Spleen (tissue), 11 donors: ENCODE measurements at regions not wholly inside any gene's neighbourhood (a gene's known extent, or its start where the extent isn't known, plus 50 kb on each side); places are given as distances from the start of the nearest gene placed in this dataset.

ENCODE experiments used
- DNase-seq: peaks from one replicate; pipeline ENCODE4 v3.0.0-alpha.2; 2020
- H3K27ac ChIP-seq, 8 donors: fragments of 200-600 bp; sonication (generic) in 7 of 8; 1 replicate in 4 of 8; 2 replicates in 4 of 8; pipeline versions ENCODE4 v1.5.0 to v1.8.0; 2016 to 2021; ENCODE audit warnings: inconsistent platforms in 4 of 8, mild to moderate bottlenecking in 4 of 8, moderate library complexity in 1 of 8
- H3K27me3 ChIP-seq, 7 donors: fragments of 200-600 bp; sonication (generic) in 6 of 7; replicated peaks in 1 of 7; 1 replicate in 4 of 7; 2 replicates in 3 of 7; pipeline versions ENCODE4 v1.5.0 to v1.8.0; 2016 to 2021; ENCODE audit warnings: inconsistent platforms in 3 of 7, mild to moderate bottlenecking in 1 of 7
- H3K36me3 ChIP-seq, 6 donors: fragments of 200-600 bp; sonication (generic) in 5 of 6; 1 replicate in 4 of 6; 2 replicates in 2 of 6; pipeline versions ENCODE4 v1.5.0 to v1.8.0; 2016 to 2021; ENCODE audit warnings: inconsistent platforms in 2 of 6
- H3K4me1 ChIP-seq, 6 donors: fragments of 200-600 bp; sonication (generic) in 5 of 6; 1 replicate in 3 of 6; 2 replicates in 3 of 6; pipeline versions ENCODE4 v1.5.0 to v1.8.0; 2016 to 2021; ENCODE audit warnings: inconsistent platforms in 3 of 6
- H3K4me3 ChIP-seq, 8 donors: fragments of 200-600 bp; sonication (generic) in 7 of 8; 1 replicate in 4 of 8; 2 replicates in 4 of 8; pipeline versions ENCODE4 v1.5.0 to v1.8.0; 2016 to 2021; ENCODE audit warnings: inconsistent platforms in 4 of 8, mild to moderate bottlenecking in 4 of 8, moderate library complexity in 2 of 8
- H3K9me3 ChIP-seq, 8 donors: fragments of 200-600 bp; sonication (generic) in 7 of 8; 1 replicate in 4 of 8; 2 replicates in 4 of 8; pipeline versions ENCODE4 v1.5.0 to v1.8.0; 2016 to 2021; ENCODE audit warnings: inconsistent platforms in 4 of 8
- POLR2A ChIP-seq, 3 donors: fragments of 450-650 bp; IDR thresholded peaks; one replicate each; pipeline ENCODE4 v1.5.1; 2017; ENCODE audit warnings: antibody characterized with exemption in 3 of 3, mild to moderate bottlenecking in 1 of 3
- POLR2AphosphoS5 ChIP-seq, 3 donors: sonication (generic); formaldehyde crosslinking; IDR thresholded peaks; one replicate each; pipeline ENCODE4 v1.5.1; 2017; ENCODE audit warnings: antibody characterized with exemption in 3 of 3
- WGBS, 5 donors: extraction: QIAGEN DNeasy Blood & Tissue Kit in 3 of 5; methylation state at CpG; one replicate each; pipeline versions ENCODE4 v1.1.5 to v1.1.7; 2013 to 2018; 5-methylcytosine and 5-hydroxymethylcytosine counted together
- intact Hi-C: fragments of 100-400 bp; cut with DNase I; formaldehyde crosslinking; loops from one replicate; pipeline ENCODE4 v1.15.0; 2023; ENCODE audit warnings: low total_unique reads
- TF ChIP-seq, protein P1 (sequence below), 11 experiments: fragments of 200-600 bp in 7 of 11; fragments of 450-650 bp in 4 of 11; sonication (generic) in 4 of 11; IDR thresholded peaks in 8 of 11; conservative IDR thresholded peaks in 3 of 11; 1 replicate in 7 of 11; 2 replicates in 4 of 11; pipeline versions ENCODE4 v1.4.0 to v1.8.0; 2016 to 2021; ENCODE audit warnings: antibody characterized with exemption in 11 of 11, inconsistent platforms in 4 of 11, mild to moderate bottlenecking in 1 of 11
- donor health status: healthy with polysubstance abuse.
- donor health status: DM: no; HTN: no; CAD: no; lungs with moderate emphysema.
- donor health status: DM: no; HTN: no; CAD: no.
- donor health status: Bipolar disorder and iron deficiency.
- donor health status: healthy.
- donor health status: DM: no; HTN: no; CAD: no.
- donor health status: DM: yes; HTN: yes; CAD: no.

- Histone ChIP-seq H3K4me1 (no peaks in the 10 kb centered on the region), H3K9me3 (peaks cover 0 to 46% (median 36%) of the 10 kb centered on the region in 8 donors), H3K27ac (no peak overlapping the region), H3K4me3 (no peak overlapping the region), H3K27me3 (no peaks in the 10 kb centered on the region), H3K36me3 (no peaks in the 10 kb centered on the region)
- 74 to 83% (median 76%) methylated on average over 4 of the region's 4 CpGs for WGBS, 5 donors
- no peak for TF ChIP-seq POLR2A (IDR thresholded peaks at IDR 0.05)
- DNase-seq: no peak
- intact Hi-C loops: no loop called here
Measured at GRCh38 chr13:57846600-57847173, 215.1 kb downstream of the PCDH17 start.

- no peak overlapping the region for H3K27ac ChIP-seq
- TF ChIP-seq, protein P1, sequence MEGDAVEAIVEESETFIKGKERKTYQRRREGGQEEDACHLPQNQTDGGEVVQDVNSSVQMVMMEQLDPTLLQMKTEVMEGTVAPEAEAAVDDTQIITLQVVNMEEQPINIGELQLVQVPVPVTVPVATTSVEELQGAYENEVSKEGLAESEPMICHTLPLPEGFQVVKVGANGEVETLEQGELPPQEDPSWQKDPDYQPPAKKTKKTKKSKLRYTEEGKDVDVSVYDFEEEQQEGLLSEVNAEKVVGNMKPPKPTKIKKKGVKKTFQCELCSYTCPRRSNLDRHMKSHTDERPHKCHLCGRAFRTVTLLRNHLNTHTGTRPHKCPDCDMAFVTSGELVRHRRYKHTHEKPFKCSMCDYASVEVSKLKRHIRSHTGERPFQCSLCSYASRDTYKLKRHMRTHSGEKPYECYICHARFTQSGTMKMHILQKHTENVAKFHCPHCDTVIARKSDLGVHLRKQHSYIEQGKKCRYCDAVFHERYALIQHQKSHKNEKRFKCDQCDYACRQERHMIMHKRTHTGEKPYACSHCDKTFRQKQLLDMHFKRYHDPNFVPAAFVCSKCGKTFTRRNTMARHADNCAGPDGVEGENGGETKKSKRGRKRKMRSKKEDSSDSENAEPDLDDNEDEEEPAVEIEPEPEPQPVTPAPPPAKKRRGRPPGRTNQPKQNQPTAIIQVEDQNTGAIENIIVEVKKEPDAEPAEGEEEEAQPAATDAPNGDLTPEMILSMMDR (IDR thresholded peaks at IDR 0.05 in 8 of 11, conservative IDR thresholded peaks at IDR 0.05 in 3 of 11): no peak
- no peak for TF ChIP-seq POLR2AphosphoS5 (IDR thresholded peaks at IDR 0.05)
- no peak for TF ChIP-seq POLR2A (IDR thresholded peaks at IDR 0.05)
- no peaks in the 10 kb centered on the region for H3K9me3 ChIP-seq
- H3K4me1 ChIP-seq: no peaks in the 10 kb centered on the region
- intact Hi-C loops: no loop called here
- H3K4me3 ChIP-seq: no peak overlapping the region
- no peak for DNase-seq
- no peaks in the 10 kb centered on the region for H3K27me3 ChIP-seq
- H3K36me3 ChIP-seq: no peaks in the 10 kb centered on the region
- WGBS, 5 donors: 7 to 63% (median 13%) methylated on average over 1 of the region's 1 CpG
Measured at GRCh38 chr13:57857945-57858344, 226.4 kb downstream of the PCDH17 start.

DNA sequence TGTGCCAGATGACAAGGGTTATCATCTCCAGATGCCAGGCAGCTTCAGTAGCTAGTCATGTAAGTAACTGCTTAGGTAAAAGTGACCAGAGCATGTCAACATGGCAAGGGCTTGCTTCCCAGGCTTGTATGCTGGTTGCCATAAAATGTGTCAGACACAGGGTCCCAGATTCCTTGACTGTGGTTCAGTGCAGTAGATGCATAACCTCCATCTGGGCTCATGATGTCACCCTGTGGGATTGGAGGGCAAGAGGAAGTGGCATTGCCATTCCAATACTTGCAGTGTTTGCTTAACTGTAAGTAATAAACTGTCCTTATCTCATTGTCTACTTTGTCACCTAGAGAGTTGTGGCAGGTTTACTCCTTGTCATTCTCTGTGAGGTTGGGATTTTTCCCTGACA, 226.8 kb downstream of the PCDH17 start:
- TF ChIP-seq POLR2A (IDR thresholded peaks at IDR 0.05) (no peak), POLR2AphosphoS5 (IDR thresholded peaks at IDR 0.05) (no peak)
- TF ChIP-seq, protein P1 (IDR thresholded peaks at IDR 0.05 in 8 of 11, conservative IDR thresholded peaks at IDR 0.05 in 3 of 11): no peak
- H3K9me3 ChIP-seq: no peaks in the 10 kb centered on the region
- intact Hi-C loops: no loop called here

DNA sequence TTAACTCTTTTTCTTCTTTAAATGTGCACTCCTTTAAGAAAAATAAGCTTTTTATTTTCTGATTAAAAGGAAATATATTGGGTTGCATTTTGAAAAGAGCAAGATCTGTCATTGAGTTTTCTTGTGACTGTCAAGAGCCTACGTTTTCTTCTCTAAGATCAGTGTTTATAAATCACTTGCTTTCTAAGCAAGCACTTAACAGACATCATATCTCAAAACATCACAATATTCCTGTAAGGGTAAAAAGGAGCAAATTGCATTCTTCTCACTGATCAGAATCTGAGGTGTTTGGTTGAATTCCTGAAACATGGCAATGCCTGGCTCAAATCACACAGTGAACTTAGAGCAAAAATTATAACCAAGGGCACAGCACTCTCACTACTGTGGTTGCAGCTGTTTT, 231.3 kb downstream of the PCDH17 start:
- WGBS, 5 donors: 72 to 89% (median 78%) methylated on average over 1 of the region's 1 CpG

More for the DNA sequence above, 226.8 kb downstream of the PCDH17 start:
- H3K4me1 ChIP-seq: no peaks in the 10 kb centered on the region
- H3K27ac ChIP-seq: no peak overlapping the region
- no peak for DNase-seq
- no peaks in the 10 kb centered on the region for H3K27me3 ChIP-seq
- no peaks in the 10 kb centered on the region for H3K36me3 ChIP-seq
- no peak overlapping the region for H3K4me3 ChIP-seq

More for the DNA sequence above, 231.3 kb downstream of the PCDH17 start:
- Histone ChIP-seq H3K27ac (no peak overlapping the region), H3K27me3 (no peaks in the 10 kb centered on the region), H3K36me3 (no peaks in the 10 kb centered on the region), H3K4me1 (no peaks in the 10 kb centered on the region), H3K4me3 (no peak overlapping the region), H3K9me3 (peaks cover 0 to 35% (median 30%) of the 10 kb centered on the region in 8 donors)
- TF ChIP-seq, protein P1 (IDR thresholded peaks at IDR 0.05 in 8 of 11, conservative IDR thresholded peaks at IDR 0.05 in 3 of 11): no peak
- no peak for TF ChIP-seq POLR2A (IDR thresholded peaks at IDR 0.05)
- no peak for TF ChIP-seq POLR2AphosphoS5 (IDR thresholded peaks at IDR 0.05)
- intact Hi-C loops: no loop called here
- DNase-seq: no peak
